ENCODE measurements at regions not wholly inside any gene's neighbourhood (a gene's known extent, or its start where the extent isn't known, plus 50 kb on each side); places are given as distances from the start of the nearest gene placed in this dataset.

DNA sequence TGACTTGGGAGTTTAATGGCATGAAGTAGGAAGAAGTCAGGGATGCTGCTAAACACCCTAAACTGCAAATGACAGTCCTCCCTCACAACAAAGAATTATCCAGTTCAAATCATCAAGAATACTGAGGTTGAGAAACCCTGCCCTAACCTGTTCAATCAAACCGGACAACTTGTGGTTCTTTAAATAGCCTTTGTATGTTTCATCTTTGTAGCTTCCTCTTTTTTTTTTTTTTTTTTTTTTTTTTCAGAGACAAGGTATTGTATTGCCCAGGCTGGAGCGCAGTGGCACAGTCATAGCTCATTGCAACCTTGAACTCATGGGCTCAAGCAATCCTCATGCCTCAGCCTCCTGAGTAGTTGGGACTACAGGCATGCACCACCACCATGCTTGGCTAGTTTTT lies 52.5 kb upstream of the TTC29 start:
- Histone ChIP-seq H3K36me3 (ENCODE audit: insufficient read depth, low read length) (no peaks in the 10 kb centered on the region), H3K4me3 (ENCODE audit: low read length in 2 of 2) (no peak overlapping the region), H3K27me3 (ENCODE audit: insufficient read depth, low read length) (no peaks in the 10 kb centered on the region), H3K27ac (ENCODE audit: low read depth, low read length) (no peak overlapping the region), H3K4me1 (ENCODE audit: insufficient read depth, low read length) (no peaks in the 10 kb centered on the region), H3K9me3 (ENCODE audit: control insufficient read depth in 1 of 2, low read length in 2 of 2) (no peaks in the 10 kb centered on the region)
- Mint-ChIP-seq H3K27me3 (peaks cover 7 to 8% of the 10 kb centered on the region in 2 donors), H3K4me1 (no peaks in the 10 kb centered on the region), H3K36me3 (no peaks in the 10 kb centered on the region), H3K9me3 (peaks cover 0 to 16% (median 2%) of the 10 kb centered on the region in 8 donors), H3K27ac (no peak overlapping the region), H3K4me3 (no peak overlapping the region)
- intact Hi-C loops (cut with micrococcal nuclease) = no loop called here
- CTCF ChIA-PET (ENCODE audit: partially characterized antibody) = no interaction called here
- POLR2A ChIA-PET (ENCODE audit: partially characterized antibody) = no interaction called here
- DNase-seq = no peak

DNA sequence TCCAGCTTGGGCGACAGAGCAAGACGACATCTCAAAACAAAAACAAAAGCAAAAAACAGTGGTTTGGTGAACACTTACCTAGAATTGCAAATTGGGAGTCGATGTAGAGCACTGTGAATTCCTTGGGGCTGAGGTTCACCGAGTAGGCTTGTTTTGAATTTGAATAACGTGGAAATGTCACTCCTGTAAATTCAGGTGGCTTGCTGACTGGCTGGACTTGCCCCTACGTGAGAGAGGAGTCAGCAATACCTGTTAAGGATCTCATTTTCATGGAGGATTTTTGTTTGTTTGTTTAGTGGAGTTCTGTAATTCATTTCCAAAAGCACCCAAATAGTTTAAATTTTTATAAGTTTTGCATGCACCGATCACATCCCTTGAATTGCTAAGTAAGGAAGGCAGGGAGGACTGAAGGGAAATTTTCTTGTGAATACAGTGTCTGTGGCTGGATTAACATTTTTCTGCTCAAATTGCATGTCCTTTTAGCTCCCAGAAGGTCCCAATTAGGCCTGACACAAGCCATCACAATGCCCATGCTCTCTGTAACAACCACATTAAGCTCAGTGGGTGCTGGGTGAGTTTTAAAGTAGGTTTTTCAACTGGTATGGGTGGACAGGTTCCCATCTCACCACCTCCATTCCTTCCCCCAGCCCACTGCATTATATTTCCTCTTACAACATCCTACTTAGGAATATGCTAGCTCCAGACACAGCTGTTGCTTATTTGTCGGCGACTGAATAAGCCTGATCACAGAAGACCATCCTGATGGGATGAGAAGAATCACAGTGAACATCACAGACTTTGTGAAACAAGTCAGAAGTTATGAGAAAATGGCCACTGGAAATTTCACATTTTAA lies 58.5 kb upstream of the TTC29 start:
- intact Hi-C loops (cut with micrococcal nuclease) = no loop called here
- Mint-ChIP-seq H3K9me3 (no peaks in the 10 kb centered on the region), H3K27ac (no peak overlapping the region), H3K27me3 (peaks cover 1 to 6% of the 10 kb centered on the region in 2 donors), H3K4me3 (no peak overlapping the region), H3K4me1 (no peaks in the 10 kb centered on the region), H3K36me3 (no peaks in the 10 kb centered on the region)
- no peaks in the 10 kb centered on the region for H3K27me3 ChIP-seq (ENCODE audit: insufficient read depth, low read length)
- H3K9me3 ChIP-seq (ENCODE audit: control insufficient read depth in 1 of 2, low read length in 2 of 2) = no peaks in the 10 kb centered on the region
- ChIA-PET POLR2A (ENCODE audit: partially characterized antibody) (no interaction called here), CTCF (ENCODE audit: partially characterized antibody) (no interaction called here)
- no peak overlapping the region for H3K4me3 ChIP-seq (ENCODE audit: low read length in 2 of 2)
- no peaks in the 10 kb centered on the region for H3K36me3 ChIP-seq (ENCODE audit: insufficient read depth, low read length)
- H3K27ac ChIP-seq (ENCODE audit: low read depth, low read length) = no peak overlapping the region
- no peaks in the 10 kb centered on the region for H3K4me1 ChIP-seq (ENCODE audit: insufficient read depth, low read length)
- no peak for DNase-seq

DNA sequence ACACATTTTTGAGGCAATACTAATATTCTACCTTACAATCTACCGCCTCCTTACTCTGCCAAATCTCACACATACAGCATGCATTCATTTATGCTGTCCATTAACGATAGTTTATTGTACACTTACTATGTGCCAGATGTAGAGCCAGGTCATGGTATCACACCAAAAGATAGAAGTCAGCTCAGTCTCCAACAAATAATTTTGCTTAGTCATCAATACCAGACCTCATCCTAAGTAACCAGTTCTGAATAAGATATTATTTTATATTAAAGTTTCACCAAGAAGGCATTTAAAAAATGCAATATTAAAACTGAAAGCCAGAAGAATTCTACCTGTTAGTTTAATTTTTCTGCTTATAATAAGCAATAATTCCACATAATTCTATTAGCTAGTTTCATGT lies 60.6 kb upstream of the TTC29 start:
- Histone ChIP-seq H3K36me3 (ENCODE audit: insufficient read depth, low read length) (no peaks in the 10 kb centered on the region), H3K9me3 (ENCODE audit: control insufficient read depth in 1 of 2, low read length in 2 of 2) (no peaks in the 10 kb centered on the region), H3K4me1 (ENCODE audit: insufficient read depth, low read length) (no peaks in the 10 kb centered on the region), H3K27ac (ENCODE audit: low read depth, low read length) (no peak overlapping the region), H3K4me3 (ENCODE audit: low read length in 2 of 2) (no peak overlapping the region), H3K27me3 (ENCODE audit: insufficient read depth, low read length) (no peaks in the 10 kb centered on the region)
- Mint-ChIP-seq H3K4me1 (no peaks in the 10 kb centered on the region), H3K9me3 (no peaks in the 10 kb centered on the region), H3K4me3 (no peak overlapping the region), H3K36me3 (no peaks in the 10 kb centered on the region), H3K27me3 (peaks cover 3 to 6% of the 10 kb centered on the region in 2 donors), H3K27ac (no peak overlapping the region)
- DNase-seq = no peak
- POLR2A ChIA-PET (ENCODE audit: partially characterized antibody) = no interaction called here
- CTCF ChIA-PET (ENCODE audit: partially characterized antibody) = no interaction called here
- intact Hi-C loops (cut with micrococcal nuclease) = no loop called here

DNA sequence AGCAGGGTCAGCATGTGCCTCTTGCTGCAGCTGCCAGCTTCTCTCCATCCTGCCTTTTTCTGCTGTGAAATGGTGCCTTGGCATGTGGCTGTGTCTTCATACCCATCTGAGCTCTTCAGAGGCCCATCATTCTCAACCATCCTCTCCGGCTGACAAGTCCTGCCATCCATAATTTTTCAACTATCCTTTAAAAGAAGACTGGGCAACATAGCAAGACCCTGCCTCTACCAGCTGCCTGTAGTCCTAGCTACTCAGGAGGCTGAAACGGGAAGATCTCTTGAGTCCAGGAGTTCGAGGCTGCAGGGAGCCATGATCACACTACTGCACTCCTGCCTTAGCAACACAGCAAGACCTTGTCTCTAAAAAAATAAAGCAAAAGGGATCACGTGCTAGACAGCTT lies 64.2 kb upstream of the TTC29 start:
- Histone ChIP-seq H3K36me3 (ENCODE audit: insufficient read depth, low read length) (no peaks in the 10 kb centered on the region), H3K4me1 (ENCODE audit: insufficient read depth, low read length) (no peaks in the 10 kb centered on the region), H3K4me3 (ENCODE audit: low read length in 2 of 2) (no peak overlapping the region), H3K27ac (ENCODE audit: low read depth, low read length) (no peak overlapping the region), H3K9me3 (ENCODE audit: control insufficient read depth in 1 of 2, low read length in 2 of 2) (no peaks in the 10 kb centered on the region), H3K27me3 (ENCODE audit: insufficient read depth, low read length) (no peaks in the 10 kb centered on the region)
- Mint-ChIP-seq H3K4me1 (no peaks in the 10 kb centered on the region), H3K36me3 (no peaks in the 10 kb centered on the region), H3K4me3 (no peak overlapping the region), H3K27me3 (peaks cover 2 to 3% of the 10 kb centered on the region in 2 donors), H3K27ac (no peak overlapping the region), H3K9me3 (no peaks in the 10 kb centered on the region)
- DNase-seq = no peak
- CTCF ChIA-PET (ENCODE audit: partially characterized antibody) = interaction anchor here (0.9 to 3.2 kb wide), 2 partner anchors 9 to 87 kb away, joined by 3 to 18 read pairs; no protein-coding TSS in a partner anchor
- POLR2A ChIA-PET (ENCODE audit: partially characterized antibody) = no interaction called here
- intact Hi-C loops (cut with micrococcal nuclease) = no loop called here

DNA sequence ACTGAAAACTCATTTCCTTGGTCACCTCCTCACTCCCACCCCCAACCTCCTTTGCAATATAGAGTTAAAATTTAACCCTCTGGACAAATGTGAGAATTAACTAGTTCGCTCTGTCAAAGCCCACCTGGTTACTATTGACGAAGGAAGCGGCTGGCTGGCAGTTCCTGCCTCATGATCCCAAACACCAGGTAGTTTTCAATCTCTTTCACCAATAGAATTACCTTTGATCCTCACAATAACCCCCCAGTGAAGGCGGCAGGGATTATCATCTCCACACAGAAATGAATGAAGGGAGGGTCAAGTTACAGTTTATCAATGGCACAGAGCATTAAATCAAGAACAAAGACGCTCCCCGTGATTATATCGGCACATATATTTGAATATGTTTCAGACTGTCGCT lies 65.7 kb upstream of the TTC29 start:
- Histone ChIP-seq H3K4me3 (ENCODE audit: low read length in 2 of 2) (no peak overlapping the region), H3K27ac (ENCODE audit: low read depth, low read length) (no peak overlapping the region), H3K4me1 (ENCODE audit: insufficient read depth, low read length) (no peaks in the 10 kb centered on the region), H3K36me3 (ENCODE audit: insufficient read depth, low read length) (no peaks in the 10 kb centered on the region), H3K27me3 (ENCODE audit: insufficient read depth, low read length) (no peaks in the 10 kb centered on the region), H3K9me3 (ENCODE audit: control insufficient read depth in 1 of 2, low read length in 2 of 2) (no peaks in the 10 kb centered on the region)
- no peak overlapping the region for H3K27ac Mint-ChIP-seq
- ChIA-PET POLR2A (ENCODE audit: partially characterized antibody) (no interaction called here), CTCF (ENCODE audit: partially characterized antibody) (no interaction called here)
- H3K36me3 Mint-ChIP-seq = no peaks in the 10 kb centered on the region
- H3K27me3 Mint-ChIP-seq = peaks cover 2 to 5% of the 10 kb centered on the region in 2 donors
- no peak overlapping the region for H3K4me3 Mint-ChIP-seq
- H3K9me3 Mint-ChIP-seq = no peaks in the 10 kb centered on the region
- no peaks in the 10 kb centered on the region for H3K4me1 Mint-ChIP-seq
- no peak for DNase-seq
- intact Hi-C loops (cut with micrococcal nuclease) = no loop called here

DNA sequence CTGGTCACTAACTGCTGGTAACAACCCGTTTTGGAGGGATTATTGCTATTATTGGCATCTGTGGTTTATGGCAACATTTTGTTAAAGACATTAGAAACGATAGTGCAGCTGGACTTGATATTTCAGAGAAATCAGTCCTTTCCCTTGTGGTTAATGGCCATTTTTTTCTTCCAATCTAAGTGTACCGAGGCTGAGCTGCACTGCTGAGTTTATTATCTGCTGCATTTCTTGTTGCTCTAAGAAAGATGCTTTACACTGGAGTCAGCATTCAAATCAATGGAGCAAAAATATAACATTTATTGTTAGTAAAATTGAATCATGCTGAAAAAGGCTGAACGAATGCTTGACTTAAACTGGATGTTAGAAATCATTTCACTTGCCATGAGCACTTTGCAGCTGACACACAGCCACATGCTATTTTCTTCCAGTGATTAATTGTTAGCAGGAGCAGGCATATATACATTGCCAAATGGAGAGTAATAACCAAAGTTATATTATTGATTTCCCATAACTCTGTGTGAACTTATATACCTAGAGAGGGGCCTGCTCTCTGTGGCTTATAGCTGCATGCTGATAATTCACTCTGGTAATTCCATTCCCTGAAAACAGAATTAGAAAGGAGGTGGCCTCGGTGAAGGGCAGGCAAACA lies 66.5 kb upstream of the TTC29 start:
- H3K27me3 Mint-ChIP-seq = peaks cover 3 to 5% of the 10 kb centered on the region in 2 donors
- no peak overlapping the region for H3K27ac Mint-ChIP-seq
- intact Hi-C loops (cut with micrococcal nuclease) = no loop called here
- DNase-seq = no peak
- H3K4me3 ChIP-seq (ENCODE audit: low read length in 2 of 2) = no peak overlapping the region
- no peaks in the 10 kb centered on the region for H3K4me1 ChIP-seq (ENCODE audit: insufficient read depth, low read length)
- CTCF ChIA-PET (ENCODE audit: partially characterized antibody) = interaction anchor here (1.2 kb wide), 1 partner anchor 85 kb away, joined by 4 read pairs; no protein-coding TSS in a partner anchor
- POLR2A ChIA-PET (ENCODE audit: partially characterized antibody) = no interaction called here
- H3K9me3 ChIP-seq (ENCODE audit: control insufficient read depth in 1 of 2, low read length in 2 of 2) = no peaks in the 10 kb centered on the region
- no peaks in the 10 kb centered on the region for H3K36me3 Mint-ChIP-seq
- H3K4me1 Mint-ChIP-seq = no peaks in the 10 kb centered on the region
- H3K36me3 ChIP-seq (ENCODE audit: insufficient read depth, low read length) = no peaks in the 10 kb centered on the region
- H3K4me3 Mint-ChIP-seq = no peak overlapping the region
- H3K27ac ChIP-seq (ENCODE audit: low read depth, low read length) = no peak overlapping the region
- no peaks in the 10 kb centered on the region for H3K9me3 Mint-ChIP-seq
- no peaks in the 10 kb centered on the region for H3K27me3 ChIP-seq (ENCODE audit: insufficient read depth, low read length)

DNA sequence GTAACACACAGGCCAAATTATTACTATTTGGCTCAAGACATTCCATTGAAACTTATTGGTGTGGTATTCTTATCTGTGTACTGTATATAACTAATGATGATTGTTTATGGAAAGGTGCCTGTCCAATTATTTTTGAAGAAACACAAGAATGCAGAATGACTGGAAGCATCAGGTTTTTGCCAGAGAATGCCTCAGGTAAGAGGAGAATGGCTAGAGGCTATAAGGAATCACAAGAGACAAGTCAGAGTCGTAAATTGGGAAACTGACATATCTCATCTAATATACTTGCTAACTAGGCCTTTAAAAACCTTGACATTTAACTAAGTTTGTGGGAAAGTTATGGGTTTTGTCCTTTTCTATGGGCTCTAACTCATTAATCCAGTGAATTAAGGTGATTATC lies 69.3 kb upstream of the TTC29 start:
- H3K9me3 Mint-ChIP-seq = no peaks in the 10 kb centered on the region

More for the DNA sequence above, 69.3 kb upstream of the TTC29 start:
- intact Hi-C loops (cut with micrococcal nuclease) = no loop called here
- CTCF ChIA-PET (ENCODE audit: partially characterized antibody) = interaction anchor here (2.1 kb wide), 1 partner anchor 82 kb away, joined by 7 read pairs; no protein-coding TSS in a partner anchor
- Histone ChIP-seq H3K36me3 (ENCODE audit: insufficient read depth, low read length) (no peaks in the 10 kb centered on the region), H3K27me3 (ENCODE audit: insufficient read depth, low read length) (no peaks in the 10 kb centered on the region), H3K9me3 (ENCODE audit: control insufficient read depth in 1 of 2, low read length in 2 of 2) (no peaks in the 10 kb centered on the region), H3K4me1 (ENCODE audit: insufficient read depth, low read length) (no peaks in the 10 kb centered on the region), H3K4me3 (ENCODE audit: low read length in 2 of 2) (no peak overlapping the region), H3K27ac (ENCODE audit: low read depth, low read length) (no peak overlapping the region)
- POLR2A ChIA-PET (ENCODE audit: partially characterized antibody) = no interaction called here
- DNase-seq = no peak
- Mint-ChIP-seq H3K4me3 (no peak overlapping the region), H3K4me1 (no peaks in the 10 kb centered on the region), H3K27ac (no peak overlapping the region), H3K36me3 (no peaks in the 10 kb centered on the region), H3K27me3 (peaks cover 3 to 5% of the 10 kb centered on the region in 2 donors)
